GM12874 (cell line): ENCODE measurements at regions not wholly inside any gene's neighbourhood (a gene's known extent, or its start where the extent isn't known, plus 50 kb on each side); places are given as distances from the start of the nearest gene placed in this dataset.

ENCODE experiments used
- TF ChIP-seq, protein P1 (sequence below): IDR thresholded peaks from 2 replicates; pipeline ENCODE4 v1.5.1; 2011; ENCODE audit warnings: low read depth, mild to moderate bottlenecking, control low read depth, low read length, moderate library complexity; ENCODE audit not compliant: insufficient read depth

- TF ChIP-seq, protein P1, sequence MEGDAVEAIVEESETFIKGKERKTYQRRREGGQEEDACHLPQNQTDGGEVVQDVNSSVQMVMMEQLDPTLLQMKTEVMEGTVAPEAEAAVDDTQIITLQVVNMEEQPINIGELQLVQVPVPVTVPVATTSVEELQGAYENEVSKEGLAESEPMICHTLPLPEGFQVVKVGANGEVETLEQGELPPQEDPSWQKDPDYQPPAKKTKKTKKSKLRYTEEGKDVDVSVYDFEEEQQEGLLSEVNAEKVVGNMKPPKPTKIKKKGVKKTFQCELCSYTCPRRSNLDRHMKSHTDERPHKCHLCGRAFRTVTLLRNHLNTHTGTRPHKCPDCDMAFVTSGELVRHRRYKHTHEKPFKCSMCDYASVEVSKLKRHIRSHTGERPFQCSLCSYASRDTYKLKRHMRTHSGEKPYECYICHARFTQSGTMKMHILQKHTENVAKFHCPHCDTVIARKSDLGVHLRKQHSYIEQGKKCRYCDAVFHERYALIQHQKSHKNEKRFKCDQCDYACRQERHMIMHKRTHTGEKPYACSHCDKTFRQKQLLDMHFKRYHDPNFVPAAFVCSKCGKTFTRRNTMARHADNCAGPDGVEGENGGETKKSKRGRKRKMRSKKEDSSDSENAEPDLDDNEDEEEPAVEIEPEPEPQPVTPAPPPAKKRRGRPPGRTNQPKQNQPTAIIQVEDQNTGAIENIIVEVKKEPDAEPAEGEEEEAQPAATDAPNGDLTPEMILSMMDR, result no peak
Observed at GRCh38 chr1:38267037-38268036, 220.7 kb upstream of the POU3F1 start.

GRCh38 chr1:38266197-38266520 is 219.6 kb upstream of the POU3F1 start:
- TF ChIP-seq, protein P1, result no peak

DNA sequence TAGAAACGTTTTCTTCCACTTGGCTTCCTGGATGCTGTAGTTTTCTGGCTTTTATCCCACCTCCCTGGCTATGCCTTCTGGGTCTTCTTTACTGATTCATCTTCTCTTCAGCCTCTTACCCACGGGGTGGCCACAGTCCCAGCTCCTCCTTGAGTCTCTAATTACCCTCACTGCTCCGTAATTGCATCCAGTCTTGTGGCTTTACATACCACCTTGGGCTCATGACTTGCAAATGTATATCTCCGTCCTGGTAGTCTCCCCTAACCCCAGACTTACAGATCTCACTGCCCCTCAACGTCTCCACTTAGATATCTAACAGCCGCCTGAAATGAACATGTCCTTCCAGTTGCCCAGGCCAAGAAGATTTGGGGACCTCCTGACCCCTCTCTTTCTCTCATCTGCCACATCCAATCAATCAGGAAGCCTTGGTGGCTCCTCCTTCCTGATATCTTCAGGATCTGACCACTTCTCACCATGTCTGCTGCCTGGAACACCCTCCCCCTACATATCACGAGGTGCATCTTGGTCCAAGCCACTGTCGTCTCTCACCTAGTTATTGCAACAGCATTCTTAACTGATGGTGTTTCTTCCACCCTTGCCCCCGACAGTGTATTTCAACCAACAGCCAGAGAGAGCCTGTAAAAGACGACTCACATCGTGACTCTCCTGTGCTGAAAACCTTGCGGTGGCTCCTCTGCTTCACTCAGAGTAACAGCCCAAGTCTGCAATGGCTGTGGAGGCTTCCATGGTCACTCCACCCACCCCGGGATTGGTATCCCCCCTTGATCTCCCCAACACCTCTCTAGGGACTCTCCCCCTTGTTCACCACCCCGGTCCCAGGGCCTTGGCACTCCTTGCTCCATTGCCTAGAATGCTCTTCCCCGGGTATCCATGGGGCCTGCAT is 219.0 kb upstream of the POU3F1 start:
- TF ChIP-seq, protein P1, result no peak

- TF ChIP-seq, protein P1, result no peak
Observed at GRCh38 chr1:38263438-38263837, 216.8 kb upstream of the POU3F1 start.

DNA sequence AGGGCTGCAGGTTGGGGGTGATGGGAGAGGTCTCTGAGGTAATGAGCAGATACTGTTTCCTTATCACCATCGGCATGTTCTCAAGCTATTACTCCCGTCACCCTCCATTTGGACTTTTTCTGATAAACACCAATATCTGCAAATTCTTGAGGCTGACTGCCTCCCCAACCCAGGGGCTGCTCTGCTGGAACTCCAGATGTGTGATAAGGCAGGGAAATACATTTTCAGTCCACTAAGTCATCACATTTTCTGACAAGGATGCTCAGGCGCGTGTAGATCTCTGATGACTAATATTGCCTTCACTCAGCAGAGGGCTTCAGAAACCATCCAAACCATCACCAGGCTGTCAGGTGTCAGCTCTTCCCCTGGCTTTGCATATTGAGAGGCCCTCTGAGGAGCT is 215.0 kb upstream of the POU3F1 start:
- TF ChIP-seq, protein P1, result no peak

- TF ChIP-seq, protein P1, result no peak
Observed at GRCh38 chr1:38258085-38258627, 211.6 kb upstream of the POU3F1 start.

DNA sequence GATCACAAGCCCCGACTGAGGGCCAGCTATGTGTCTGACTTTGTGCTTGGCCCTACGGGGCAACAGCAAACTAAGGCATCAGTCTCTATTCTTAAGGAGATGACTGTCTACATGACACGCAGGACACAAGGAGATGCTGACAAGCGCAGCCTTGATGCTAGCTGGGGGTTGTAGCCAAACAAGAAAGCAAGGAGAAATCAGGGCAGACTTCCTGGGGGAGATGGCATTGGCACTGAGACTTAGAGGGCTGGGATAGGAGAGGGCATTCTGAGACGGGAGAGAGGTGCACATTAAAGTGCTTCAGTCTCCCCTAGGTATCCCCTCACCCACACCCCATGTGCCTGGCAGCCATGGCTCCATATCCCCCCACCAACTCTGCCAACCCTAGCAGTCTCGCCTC is 210.8 kb upstream of the POU3F1 start:
- TF ChIP-seq, protein P1, result no peak
